NOMO-1 treated with DMSO at 0.1 percent for 48 hours (cell line): ENCODE measurements at regions not wholly inside any gene's neighbourhood (a gene's known extent, or its start where the extent isn't known, plus 50 kb on each side); places are given as distances from the start of the nearest gene placed in this dataset.
"Not testable (repeated sequence)": the region's sequence is repeated elsewhere in the genome, so short reads cannot be mapped to it uniquely, and the experiment has no call there.

ENCODE experiments used
- DNase-seq: peaks from one replicate; lab custom pipeline; 2025; ENCODE audit not compliant: unreplicated experiment; lab: John Stamatoyannopoulos, UW

DNA sequence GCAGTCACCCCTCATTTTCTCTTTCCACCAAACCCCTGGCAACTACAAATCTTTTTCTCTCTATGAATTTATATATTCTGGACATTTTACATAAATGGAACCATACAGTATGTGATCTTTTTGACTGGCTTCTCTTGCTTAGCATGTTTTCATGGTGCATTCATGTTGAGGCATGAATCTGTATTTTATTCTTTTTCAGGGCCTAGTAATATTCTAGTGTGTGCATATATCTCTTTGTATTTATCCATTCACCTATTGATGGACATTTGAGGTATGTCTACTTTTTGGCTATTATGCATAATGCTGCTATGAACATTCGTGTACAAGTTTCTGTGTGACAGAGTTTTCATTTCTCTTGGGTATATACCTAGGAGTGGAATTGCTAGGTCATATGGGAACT lies 78.2 kb downstream of the HACD1 start:
- no peak for DNase-seq

DNA sequence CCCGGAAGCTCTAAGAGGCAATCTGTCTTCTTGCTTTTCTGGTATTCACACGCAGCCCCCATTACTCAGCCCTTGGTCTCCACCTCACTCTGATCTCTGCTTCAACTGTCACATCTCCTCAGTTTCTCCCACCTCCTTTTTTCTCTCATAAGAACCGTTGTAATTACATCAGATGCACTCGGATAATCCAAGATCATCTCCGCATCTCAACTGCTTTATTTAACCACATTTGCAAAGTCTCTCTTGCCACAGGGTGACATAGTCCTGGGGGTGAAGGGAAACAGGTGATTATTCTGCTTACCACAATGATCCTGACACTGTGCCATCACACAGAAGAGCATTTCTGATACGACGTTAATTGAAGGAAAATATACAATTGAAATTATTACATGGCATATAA lies 79.9 kb downstream of the HACD1 start:
- DNase-seq = no peak

DNA sequence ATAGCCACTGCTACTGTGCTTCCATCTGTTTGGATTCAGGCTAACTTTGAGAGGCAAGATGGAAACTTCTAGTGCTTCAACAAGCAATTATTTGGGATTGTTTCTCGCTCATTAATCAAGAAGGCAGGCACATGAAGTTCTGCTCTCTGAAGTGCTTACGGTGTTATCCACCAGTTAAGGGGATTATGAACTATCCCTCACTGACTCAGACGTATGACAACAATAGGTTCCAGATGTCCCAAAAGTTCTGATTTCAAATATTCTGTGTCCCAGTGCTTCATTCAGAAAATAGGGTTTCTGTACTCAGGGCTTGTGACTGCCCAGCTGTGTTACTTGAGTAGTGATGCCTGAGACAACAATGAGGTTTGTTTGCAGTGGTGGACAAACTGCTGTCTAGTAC lies 81.0 kb downstream of the HACD1 start:
- no peak for DNase-seq

DNA sequence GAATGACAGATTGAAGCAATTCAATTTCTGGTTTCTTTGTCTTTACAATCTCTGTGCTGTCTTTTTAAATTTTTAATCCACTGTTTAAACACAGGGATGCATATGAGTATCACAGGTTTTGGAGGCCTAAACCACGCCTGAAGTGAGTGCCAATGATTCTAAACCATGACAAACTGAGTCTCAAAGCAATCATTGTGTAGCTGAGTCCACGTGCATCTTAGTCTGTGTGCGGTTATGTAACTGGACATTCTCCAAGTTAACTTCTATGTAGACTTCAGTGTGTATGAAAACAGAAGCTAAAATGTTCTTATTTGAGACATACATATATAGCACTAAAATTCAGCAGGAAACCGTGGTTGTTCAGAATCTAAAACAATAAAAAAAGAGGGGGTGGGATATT lies 79.3 kb upstream of the ST8SIA6 start:
- no peak for DNase-seq

DNA sequence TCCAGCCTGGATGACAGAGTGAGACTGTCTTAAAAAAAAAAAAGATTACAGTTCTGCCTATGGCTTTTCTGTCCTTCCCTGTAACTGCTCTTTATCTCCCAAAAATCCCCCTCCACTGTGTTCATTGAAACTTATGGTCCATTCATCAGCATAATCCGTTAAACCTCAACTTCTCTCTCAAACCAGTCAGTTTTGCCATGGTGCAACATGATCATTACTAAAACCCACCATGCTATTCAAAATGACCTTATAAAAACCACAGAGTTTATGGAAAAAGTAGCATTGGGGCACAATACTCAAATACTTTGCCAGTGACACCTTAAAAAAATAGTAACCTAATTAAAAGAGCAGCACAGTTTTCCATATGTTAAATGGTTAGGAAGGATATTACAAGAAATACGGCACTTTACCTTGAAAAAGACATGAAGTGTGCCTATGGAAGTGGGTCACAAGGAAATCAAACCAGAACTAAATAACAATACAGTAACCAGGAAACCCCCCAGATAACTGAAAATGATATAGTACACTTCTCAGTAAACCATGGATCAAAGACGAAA lies 74.0 kb upstream of the ST8SIA6 start:
- peak; percentile 84 for DNase-seq

DNA sequence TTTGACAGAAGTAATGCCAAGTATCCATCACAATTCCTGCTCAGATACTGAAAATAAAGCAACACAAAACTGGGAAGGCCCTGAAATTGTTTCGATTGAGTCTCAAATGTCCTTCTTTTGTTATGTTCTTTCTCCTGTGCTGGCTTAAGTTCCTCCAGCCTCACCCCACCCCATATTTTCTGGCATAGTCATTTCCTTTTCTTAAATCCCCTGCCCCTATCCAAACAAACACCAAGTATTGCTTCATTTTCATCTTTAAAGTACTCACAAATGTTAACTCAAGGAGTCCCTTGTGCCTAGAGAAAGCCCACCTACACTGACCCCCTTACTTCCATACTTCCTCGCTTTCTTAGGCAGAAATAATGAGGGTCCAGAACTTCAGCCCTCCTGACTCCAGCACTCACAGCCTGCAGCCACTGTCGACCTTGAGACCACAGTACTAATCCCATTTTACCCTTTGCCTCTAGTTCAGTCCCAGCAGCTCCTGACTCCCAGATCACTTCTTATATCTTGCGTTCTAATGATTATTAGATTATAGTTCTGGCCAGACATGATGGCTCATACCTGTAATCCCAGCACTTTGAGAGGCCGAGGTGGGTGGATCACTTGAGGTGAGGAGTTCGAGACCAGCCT lies 73.2 kb upstream of the ST8SIA6 start:
- DNase-seq = peak; percentile 65

DNA sequence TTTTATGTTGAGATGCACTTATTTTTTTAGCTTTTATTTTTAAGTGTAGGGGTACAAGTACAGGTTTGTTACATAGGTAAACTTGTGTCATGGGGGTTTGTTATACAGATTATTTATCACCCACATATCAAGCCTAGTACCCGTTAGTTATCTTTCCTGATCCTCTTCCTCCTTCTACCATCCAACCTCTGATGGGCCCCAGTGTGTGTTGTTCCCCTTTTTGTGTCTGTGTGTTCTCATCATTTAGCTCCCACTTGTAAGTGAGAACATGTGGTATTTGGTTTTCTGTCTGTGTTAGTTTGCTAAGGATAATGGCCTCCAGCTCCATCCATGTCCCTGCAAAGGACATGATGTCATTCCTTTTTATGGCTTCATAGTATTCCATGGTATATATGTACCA lies 72.2 kb upstream of the ST8SIA6 start:
- peak; percentile 45 for DNase-seq

DNA sequence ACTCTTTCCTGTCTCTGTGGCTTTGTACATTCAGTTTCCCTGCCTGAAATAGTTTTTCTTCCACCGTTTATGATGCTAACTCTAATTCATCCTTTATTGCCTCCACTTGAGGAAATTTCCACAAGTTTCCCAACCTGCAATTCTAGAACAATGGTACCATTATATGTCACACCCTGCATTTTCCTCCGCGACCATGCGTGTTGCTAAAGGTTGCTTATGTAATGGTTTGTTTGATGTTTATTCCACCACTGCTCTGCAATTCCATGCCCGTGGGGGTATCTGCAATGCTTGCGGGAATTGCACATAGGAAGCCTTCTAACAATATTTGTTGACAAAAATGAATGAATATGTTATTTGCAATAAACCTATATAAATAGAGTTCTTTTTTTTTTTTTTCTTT lies 69.5 kb upstream of the ST8SIA6 start:
- DNase-seq = no peak

DNA sequence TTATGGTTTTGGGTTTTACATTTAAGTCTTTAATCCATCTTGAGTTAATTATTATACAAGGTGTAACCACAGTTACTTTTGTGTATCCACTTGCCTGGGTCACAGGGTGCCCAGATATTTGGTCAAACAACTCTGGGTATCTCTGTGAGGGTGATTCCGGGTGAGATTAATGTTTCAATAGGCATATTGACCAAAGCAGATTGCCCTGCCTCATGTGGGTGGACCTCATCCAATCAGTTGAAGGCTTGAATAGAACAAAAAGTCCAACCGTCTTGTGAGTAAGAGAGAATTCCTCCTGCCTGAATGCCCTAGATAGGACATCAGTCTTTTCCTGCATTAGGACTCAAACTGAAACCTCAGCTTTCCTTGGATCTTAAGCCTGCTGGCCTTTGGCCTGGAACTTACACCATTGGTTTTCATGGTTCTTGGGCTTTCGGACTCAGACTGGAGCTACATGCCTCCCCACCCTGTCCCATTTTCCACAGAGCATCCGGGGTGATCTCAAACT lies 68.9 kb upstream of the ST8SIA6 start:
- DNase-seq = no peak

DNA sequence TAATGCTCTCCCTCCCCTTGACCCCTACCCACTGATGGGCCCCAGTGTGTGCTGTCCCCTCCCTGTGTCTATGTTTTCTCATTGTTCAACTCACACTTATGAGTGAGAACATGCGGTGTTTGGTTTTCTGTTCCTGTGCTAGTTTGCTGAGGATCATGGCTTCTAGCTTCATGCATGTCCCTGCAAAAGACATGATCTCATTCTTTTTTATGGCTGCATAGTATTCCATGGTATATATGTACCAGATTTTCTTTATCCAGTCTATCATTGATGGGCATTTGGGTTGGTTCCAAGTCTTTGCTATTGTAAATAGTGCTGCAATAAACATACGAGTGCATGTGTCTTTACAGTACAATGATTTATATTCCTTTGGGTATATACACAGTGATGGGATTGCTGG lies 67.9 kb upstream of the ST8SIA6 start:
- not testable (repeated sequence) for DNase-seq

DNA sequence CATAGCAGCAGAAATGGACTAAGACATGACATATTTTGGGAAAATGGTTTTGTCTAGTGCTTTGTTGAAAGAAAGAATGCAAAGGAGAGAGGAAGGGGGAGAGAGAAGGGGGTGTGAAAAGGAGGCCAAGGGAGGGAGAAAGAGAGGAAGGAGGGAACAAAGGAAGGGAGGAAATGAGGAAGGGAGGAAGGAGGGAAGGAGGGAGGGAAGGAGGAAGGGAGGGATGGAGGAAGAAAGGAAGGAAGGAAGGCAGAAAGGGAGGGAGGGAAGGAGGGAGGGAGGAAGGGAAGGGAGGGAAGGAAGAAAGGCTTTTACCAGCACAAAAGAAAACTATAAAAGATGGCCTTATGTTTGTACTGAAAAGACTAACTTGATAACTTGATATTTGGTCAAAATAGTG lies 65.1 kb upstream of the ST8SIA6 start:
- DNase-seq = no peak

DNA sequence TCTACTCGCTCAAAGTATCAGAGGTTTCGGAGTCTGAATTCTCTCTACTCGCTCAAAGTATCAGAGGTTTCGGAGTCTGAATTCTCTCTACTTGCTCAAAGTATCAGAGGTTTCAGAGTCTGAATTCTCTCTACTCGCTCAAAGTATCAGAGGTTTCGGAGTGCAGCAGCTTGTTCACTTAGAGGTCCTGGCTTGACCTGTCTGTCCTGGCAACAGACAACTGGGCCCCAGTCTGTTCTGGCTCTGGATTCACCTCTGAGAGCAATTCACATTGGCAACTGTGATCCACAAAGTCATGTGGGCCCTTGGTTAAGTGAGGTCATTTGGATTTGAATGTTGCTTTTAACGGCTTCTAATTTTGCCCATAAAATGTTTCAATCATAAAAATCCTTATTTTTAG lies 63.9 kb upstream of the ST8SIA6 start:
- DNase-seq = no peak

DNA sequence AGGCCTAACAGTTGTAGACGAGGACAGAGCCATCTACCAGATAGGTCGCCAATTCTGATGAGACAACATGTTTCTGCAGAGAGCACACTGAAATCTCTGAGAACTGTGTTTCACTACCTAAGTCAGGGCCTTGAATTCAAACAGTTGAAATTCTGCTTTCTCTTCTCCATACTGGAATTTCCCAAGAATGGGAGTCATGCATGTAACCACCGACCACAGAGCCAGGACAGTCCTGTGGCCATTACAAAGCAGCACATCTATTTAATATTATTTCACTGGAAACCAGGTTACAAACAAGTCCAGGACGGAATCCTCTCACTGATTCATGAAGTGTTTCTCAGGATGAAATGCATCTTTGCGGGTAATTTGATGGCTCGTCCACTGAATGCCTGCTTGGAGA lies 62.0 kb upstream of the ST8SIA6 start:
- DNase-seq = no peak

DNA sequence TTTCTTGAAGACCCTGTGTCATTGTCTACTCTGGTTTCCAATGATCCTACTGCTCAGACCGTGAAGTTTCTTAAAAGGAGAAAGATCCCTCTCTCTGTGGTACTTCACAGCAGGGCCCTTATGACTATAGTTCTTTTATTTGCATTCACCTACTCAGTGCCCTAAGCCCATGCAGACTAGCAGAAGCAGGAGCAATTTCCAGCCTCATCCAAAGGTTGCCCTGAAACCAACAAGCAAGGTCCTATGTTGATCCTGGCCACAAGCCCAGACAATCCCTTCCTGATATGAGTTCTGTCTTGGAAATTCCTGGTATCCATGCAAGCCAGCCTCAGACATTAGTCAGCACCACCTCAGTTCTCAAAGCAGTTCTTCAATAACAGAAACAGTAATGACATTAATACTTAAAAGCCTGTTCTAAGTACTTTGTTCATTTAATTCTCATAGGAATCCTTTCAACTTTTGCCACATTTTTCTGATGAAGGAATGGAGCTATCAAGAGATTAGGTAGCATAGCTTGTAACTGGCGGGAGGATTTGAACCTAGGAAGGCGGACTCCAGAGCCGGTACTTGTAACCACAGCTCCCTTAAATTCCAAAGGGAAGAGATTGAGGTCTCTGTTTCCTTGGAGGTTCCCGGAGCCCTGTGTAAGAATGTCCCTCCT lies 58.1 kb upstream of the ST8SIA6 start:
- no peak for DNase-seq

DNA sequence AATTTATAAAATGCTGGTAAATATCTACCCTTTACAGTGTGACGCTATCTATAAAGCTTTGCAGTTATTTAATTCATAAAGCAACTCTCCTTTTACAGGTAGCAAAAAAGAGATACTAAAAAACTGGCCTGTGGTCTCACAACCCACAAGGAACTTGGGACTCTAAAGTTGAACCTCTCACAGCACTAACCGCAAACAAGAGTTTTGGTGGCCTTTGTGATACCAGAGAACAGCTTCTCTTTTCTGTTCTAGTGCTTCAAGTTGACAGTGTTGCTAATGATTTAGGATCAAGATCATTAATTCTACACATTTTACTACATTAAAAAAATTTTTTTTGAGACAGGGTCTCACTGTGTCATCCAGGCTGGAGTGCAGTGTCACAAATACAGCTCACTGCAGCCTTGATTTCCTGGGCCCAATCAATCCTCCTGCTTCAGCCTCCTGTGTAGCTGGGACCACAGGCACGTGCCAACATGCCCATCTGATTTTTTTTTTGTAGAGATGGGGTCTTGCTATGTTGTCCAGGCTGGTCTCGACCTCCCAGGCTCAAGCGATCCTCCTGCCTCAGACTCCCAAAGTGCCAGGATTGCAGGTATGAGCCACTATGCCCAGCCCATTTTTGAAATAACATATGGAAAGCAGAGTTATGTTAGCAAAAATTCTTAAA lies 56.0 kb upstream of the ST8SIA6 start:
- DNase-seq = peak; percentile 90

DNA sequence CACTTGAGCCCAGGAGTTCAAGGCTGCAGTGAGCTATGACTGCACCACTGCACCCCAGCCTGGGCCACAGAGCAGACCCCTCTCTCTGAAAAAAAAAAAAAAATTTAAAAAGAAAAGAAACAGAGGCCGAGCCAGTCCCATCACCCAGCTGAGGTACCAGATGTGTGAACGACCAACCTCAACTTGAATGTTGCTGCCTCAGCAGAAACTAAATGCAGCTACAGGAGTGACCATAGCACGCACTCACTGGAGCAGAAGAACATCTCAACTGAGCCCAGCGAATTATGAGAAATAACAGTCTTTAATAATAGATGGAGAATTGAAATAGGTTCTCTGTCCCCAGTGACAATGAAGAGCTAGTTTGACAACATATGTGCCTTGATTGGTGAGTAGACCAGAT lies 53.1 kb upstream of the ST8SIA6 start:
- DNase-seq = no peak

DNA sequence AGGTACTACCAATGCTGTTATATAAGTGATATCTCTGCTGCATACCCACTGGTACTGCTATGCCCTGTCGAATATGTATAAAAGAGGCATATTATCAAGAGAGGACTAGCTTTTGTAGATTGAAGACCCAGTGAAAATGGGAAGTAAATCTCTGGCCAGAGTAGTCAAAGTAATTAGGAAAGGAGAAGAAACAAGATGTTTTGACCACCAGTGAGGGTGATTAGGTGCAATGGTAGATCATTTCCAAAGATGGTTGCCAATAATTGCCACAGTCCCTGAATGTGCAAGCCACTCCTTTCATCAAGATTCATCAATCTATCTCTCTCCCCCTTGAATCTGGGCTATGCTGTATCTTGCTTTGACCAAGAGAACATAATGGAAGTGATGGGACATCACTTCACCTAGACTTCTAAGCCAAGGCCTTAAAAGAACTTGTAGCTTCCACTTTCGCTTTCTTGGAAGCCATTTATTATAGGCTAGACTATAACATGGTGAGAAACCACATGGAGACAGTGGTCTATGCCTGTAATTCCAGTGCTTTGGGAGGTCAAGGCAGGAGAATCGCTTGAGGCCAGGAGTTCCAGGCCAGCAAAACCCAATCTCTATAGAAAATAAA lies 52.6 kb upstream of the ST8SIA6 start:
- DNase-seq = peak; percentile 41

DNA sequence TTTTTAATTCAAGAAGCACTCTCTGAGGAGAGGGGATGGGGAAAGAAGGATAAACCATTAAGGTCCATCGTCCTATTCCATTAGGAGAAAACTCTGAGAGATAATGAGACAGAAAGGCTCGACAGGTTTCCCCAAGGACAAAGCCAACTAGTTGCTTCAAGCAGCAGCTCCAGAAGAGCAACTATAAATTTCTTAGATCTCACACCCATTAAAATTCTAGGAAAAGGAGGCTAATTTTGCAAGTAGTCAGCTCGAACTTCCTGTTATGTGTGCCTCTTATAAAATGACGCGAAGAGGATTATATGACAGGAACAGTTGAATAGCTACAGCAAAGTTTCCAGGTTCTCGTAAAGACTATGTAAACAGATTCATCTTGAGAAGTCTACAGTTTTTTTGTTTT lies 52.0 kb upstream of the ST8SIA6 start:
- DNase-seq = peak; percentile 25

DNA sequence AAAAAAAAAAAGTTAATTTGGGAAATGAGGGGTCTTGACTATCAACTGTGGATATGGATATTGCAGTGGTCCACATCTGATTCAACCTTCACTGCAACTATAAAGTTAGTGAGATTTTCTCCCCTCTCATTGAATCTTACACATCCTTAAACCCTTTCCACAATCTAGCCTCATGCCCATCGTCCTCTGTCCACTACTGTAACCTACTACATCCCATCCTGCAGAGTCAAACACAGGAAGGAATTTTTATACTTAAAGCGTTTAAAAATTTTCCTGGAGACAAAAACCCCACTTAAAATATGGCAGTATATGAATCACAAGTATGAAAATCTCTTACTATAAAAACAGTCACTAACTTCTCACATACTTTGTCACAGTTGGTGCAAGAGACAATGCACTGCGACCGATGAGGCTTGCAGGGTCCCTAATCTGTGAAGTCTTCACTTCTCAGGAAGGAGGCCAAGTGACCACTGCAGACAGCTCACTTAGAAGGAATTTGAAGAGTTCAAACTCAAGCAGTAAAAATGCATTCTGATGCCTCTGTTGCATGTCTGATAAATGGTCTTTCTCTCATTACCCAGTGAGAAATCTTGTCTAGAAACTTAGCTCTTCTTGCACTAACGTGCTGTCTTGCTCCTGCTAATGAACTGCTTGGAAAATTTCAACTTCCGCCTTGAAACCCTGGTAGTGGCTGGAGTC lies 50.3 kb upstream of the ST8SIA6 start:
- peak; percentile 52 for DNase-seq
